ENCODE measurements at regions not wholly inside any gene's neighbourhood (a gene's known extent, or its start where the extent isn't known, plus 50 kb on each side); places are given as distances from the start of the nearest gene placed in this dataset.
"Not testable (repeated sequence)": the region's sequence is repeated elsewhere in the genome, so short reads cannot be mapped to it uniquely, and the experiment has no call there.

DNA sequence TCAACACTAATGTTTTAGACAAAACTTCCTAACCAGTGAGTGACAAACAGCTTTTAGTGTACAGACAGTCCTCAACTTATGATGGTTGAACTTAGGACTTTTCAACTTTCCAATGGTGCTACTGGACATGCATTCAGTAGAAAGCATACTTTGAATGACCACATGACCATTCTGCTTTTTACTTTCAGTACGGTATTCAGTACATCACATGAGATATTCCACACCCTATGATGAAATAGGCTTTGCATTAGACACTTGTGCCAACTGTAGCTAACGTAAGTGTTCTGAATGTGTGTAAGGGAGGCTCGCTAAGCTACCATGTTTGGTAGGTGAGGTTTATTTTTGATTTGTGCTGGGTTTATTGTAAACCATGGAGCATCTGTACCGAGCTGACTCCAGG, 113.7 kb downstream of the WNT7A start:
- DNase-seq (ENCODE audit: low spot score) = no peak

DNA sequence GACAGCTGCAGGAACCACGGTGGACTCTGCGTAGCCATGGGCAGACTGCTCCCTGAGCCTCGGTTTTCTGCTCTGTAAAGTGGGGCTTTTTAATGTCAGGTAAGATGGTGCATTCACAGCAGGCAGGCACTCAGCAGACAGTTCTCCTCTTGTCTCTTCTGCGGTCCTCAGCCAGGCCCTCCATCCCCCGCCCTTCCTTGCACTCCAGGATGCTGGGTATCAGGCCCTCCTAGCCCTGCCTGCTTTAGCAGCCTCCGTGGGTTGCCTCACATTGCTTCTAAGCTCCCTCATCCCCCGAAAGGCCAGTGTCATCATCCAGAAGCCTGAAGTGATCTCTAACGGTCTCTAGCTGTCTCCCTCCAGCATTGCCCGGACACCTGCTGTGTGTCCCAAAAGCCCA, 115.7 kb downstream of the WNT7A start:
- DNase-seq (ENCODE audit: low spot score) = no peak

DNA sequence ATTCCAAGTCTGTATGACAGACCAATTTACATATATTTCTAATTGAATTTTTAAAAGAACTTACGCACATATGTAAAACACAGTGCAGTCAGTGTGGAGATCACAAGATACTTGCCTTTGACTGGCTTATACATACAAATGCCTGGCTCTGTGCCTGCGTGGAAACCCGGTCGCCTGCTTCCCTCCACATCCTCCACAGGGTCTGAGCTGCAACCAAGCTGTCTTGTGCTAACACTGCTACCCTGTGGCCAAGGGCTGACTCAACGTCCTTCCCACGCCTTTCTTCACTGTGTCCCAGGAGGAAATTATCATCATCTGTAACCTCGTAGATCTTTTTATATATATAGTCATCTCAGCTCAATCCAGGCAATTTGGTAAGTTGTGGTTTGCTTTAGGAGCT, 117.0 kb downstream of the WNT7A start:
- DNase-seq (ENCODE audit: low spot score) = no peak

GRCh38 chr3:13750731-13751130, 129.1 kb downstream of the WNT7A start:
- no peak for DNase-seq (ENCODE audit: low spot score)

DNA sequence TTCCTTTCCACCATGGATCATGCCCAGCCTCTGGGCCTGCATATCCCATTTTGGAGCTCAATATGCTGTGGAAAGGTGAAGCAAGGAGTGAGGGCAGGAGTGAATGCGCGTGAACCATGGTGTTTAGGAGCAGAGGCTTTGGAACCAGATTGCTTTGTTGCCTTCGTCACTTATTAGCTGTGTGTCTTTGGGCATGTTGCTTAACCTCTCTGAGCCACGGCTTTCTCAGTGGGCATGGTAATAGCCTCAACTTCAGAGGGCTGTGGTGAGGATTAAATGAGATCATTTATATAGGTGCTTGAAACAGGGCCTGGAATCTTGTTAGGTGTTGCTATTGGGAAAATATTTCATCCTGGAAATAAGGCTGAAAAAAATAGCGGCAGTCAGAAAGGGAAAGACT, 129.7 kb downstream of the WNT7A start:
- DNase-seq (ENCODE audit: low spot score) = no peak

DNA sequence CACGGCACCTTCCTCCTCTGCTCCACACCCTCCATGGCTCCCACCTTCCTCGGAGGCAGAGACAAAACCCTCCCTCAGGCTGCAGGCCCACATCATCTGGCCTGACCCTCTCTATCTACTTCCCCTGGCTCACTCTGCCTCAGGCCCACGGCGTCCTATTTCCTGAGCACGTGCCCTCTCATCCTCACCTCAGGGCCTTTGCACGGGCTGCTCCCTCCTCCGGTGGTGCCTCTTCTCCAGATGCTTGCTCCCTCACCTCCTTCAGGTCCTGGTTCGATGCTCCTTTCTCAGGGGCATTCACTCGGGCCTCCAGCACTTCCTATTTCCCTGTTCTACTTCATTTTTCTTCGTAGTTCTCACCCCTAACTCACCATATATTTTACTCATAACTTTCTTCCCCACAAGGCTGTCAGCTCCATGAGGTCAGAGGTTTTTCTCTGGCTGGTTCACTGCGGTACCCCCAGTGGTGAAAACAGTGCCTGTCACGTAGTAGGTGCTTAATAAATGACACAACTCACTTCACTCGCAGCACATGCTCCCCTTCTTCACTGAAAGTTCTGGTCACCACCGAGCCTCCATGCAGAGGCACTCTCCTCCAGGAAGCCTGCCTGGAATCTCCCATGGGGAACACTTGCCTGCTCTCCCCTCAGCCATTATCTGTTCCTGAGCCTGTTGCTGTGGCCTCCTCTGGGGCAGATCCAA, 130.7 kb downstream of the WNT7A start:
- DNase-seq (ENCODE audit: low spot score) = no peak

GRCh38 chr3:13748276-13748879, 131.5 kb downstream of the WNT7A start:
- DNase-seq (ENCODE audit: low spot score) = no peak

DNA sequence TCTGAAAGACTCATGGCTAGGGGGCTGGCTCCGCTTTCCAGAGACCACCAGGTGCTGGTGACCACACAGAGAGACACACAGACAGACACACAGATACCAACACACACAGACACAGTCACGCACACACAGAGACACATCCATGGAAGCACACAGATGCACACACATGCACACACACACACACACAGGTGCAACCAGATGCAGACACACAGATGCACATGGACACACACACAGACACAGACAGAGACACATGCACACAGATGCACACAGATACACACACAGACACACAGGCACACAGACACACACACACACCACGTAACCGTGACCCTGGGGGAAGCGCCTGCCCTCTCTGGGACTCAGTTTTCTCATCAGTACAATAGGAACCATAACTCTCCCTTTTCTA, 132.2 kb downstream of the WNT7A start:
- no peak for DNase-seq (ENCODE audit: low spot score)

DNA sequence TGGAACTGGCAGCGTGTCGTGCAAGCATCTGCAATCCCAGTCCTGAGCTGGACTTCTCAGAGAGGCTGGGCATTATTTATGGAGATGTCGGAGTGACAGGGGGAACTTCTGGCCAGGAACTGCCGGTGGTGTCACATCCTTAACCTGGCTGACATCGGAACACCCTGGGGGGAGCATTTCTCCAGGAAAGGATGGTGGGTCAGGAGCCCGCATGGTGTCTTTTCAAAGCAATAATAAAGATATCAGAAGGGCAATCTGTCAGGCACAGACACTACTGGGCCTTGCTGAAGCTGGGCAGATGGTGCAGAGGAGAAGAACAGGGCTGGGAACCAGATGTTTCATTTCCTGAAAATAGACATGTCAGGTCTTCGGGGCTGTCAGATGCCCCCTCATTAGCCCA, 133.5 kb downstream of the WNT7A start:
- no peak for DNase-seq (ENCODE audit: low spot score)

GRCh38 chr3:13745636-13746035, 134.2 kb downstream of the WNT7A start:
- no peak for DNase-seq (ENCODE audit: low spot score)

GRCh38 chr3:13740795-13741194, 139.1 kb downstream of the WNT7A start:
- DNase-seq (ENCODE audit: low spot score) = no peak

GRCh38 chr3:13733726-13734125, 146.1 kb downstream of the WNT7A start:
- DNase-seq (ENCODE audit: low spot score) = not testable (repeated sequence)

DNA sequence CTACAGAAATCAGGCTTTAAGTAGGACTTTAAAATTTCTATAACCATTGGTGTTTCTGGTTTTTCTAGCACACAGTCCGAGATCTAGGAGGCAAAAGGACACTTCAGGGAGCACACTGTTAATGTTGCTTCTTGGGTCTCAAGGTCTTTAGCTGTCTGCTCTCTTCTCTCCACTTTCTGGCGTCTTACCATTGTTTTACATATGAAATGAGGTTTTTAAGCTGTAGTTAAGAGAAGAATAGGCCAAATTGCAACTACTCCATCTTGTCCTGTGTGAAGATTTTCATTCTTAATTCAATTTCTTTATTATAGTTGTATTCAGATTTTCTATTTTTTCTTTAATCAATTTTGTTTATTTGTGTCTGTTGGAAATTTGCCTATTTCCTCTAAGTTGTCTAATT, 151.4 kb downstream of the WNT7A start:
- no peak for DNase-seq (ENCODE audit: low spot score)

GRCh38 chr3:13727890-13728289, 152.0 kb downstream of the WNT7A start:
- no peak for DNase-seq (ENCODE audit: low spot score)

- DNase-seq (ENCODE audit: low spot score) = no peak
Observed at GRCh38 chr3:13723676-13724207, 156.1 kb downstream of the WNT7A start.

GRCh38 chr3:13722178-13722577, 157.7 kb downstream of the WNT7A start:
- no peak for DNase-seq (ENCODE audit: low spot score)

GRCh38 chr3:13718436-13718835, 161.4 kb downstream of the WNT7A start:
- no peak for DNase-seq (ENCODE audit: low spot score)

GRCh38 chr3:13718000-13718399, 161.9 kb downstream of the WNT7A start:
- no peak for DNase-seq (ENCODE audit: low spot score)

DNA sequence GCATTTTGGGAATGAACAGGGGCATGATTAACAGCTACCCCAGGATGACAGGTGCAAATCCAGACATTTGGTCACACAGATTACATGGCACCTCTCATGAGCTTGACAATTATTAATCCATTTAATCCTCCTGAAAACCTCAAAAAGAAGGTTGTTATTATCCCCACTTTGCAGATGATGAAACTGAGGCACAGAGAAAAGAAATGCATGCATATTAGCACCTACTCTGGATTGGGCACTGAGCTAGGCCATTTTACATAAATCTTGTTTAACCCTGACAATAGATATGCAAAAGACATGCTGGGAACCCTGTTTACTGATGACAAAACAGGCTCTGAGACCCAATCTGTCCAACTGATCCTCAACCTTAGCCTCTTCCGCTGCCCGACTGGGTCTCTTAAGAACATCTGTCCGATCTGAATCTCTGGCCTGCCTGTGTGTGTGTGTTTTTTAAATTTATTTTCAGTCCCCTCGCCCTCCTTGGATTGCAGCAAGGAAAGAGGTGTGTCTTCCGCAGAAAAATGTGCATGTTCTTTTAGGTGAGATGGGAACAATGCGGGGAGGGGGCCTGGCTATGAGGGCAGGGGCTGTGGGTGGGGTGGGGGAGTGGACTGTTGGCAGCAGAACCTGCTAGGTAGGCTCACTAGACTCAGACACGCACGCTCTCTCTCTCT, 162.5 kb downstream of the WNT7A start:
- DNase-seq (ENCODE audit: low spot score) = no peak

DNA sequence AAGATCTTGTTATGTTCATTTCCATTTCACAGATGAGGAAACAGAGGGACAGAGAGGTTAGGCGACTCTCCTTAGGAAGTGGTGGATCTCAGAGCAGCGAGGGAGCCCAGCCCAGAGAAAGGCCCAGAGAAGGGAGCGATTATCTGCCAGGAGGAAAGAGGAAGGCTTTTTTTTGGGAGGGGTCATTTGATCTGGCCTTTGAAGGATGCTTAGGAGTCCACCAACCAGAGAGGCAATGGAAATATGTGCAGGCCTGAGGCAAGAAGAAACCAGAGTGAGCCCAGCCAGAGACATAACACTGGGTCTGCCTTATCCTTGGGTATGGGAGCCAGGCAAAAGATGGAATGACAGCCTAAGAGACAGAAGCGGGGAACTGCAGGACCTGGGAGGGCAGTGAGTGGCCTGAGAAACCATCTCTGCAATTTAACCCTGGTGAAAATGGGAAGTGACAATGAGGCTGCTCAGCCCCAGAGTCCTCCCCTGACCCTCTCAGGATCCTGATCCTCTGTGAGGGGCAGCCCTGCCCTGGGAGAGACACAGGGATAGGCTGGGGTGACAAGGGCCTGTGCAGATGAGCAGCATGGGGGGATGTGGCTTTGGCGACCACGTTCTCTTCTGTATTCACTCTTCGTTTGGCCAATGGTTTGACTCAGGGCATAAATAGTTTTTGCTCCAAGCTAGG, 163.2 kb downstream of the WNT7A start:
- peak; percentile 3 for DNase-seq (ENCODE audit: low spot score)

DNA sequence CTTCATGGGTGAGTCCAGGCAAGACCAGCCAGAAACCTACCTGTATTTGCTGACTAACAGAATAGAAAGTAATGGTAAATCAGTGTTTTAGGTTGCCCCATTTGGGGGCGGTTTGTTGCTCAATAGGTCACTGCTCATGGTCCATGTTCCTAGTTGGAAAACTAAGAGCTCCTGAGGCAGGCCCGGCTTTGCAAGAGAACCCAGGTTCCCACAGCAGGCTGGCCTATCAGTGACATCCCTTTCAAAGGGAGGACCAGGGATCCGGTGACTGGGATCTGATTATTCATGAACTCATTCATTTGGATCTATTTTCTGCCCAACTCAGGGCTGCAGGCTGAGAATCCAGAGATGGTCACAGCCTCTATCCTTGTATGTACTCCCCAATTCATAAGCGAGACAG, 163.9 kb downstream of the WNT7A start:
- peak; percentile 4 for DNase-seq (ENCODE audit: low spot score)

GRCh38 chr3:13715167-13715954, 164.5 kb downstream of the WNT7A start:
- DNase-seq (ENCODE audit: low spot score) = no peak

Data from HuH-7 (cell line).